BLaER1 treated with 17β-estradiol and CSF1 and Interleukin-3, amounts not matched to agents 10 nM and 100 nM (cell line): ENCODE measurements at regions not wholly inside any gene's neighbourhood (a gene's known extent, or its start where the extent isn't known, plus 50 kb on each side); places are given as distances from the start of the nearest gene placed in this dataset.
A peak's percentile ranks its signal among the peaks of the same experiment; 100 is the strongest.

Experiments
- H3K27ac ChIP-seq, 11 experiments: shearing (Covaris generic); formaldehyde crosslinking; 2 replicates each; pipeline ENCODE4 v1.8.1; 2022
- H3K27me3 ChIP-seq, 11 experiments: shearing (Covaris generic); formaldehyde crosslinking; 2 replicates each; pipeline ENCODE4 v1.8.1; 2022
- H3K36me3 ChIP-seq, 11 experiments: shearing (Covaris generic); formaldehyde crosslinking; 2 replicates each; pipeline ENCODE4 v1.8.1; 2022
- H3K4me1 ChIP-seq, 10 experiments: shearing (Covaris generic); formaldehyde crosslinking; 2 replicates each; pipeline ENCODE4 v1.8.1; 2022
- H3K4me2 ChIP-seq, 11 experiments: shearing (Covaris generic); formaldehyde crosslinking; 2 replicates each; pipeline ENCODE4 v1.8.1; 2022
- H3K4me3 ChIP-seq, 10 experiments: shearing (Covaris generic); formaldehyde crosslinking; 2 replicates each; pipeline ENCODE4 v1.8.1; 2022
- H3K9ac ChIP-seq, 11 experiments: shearing (Covaris generic); formaldehyde crosslinking; 2 replicates each; pipeline ENCODE4 v1.8.1; 2022
- H3K9me3 ChIP-seq, 11 experiments: shearing (Covaris generic); formaldehyde crosslinking; replicated peaks in 1 of 11; 2 replicates each; pipeline ENCODE4 v1.8.1; 2022
- H4K20me1 ChIP-seq, 11 experiments: shearing (Covaris generic); formaldehyde crosslinking; 2 replicates each; pipeline ENCODE4 v1.8.1; 2022
- Cebpa-rat ChIP-seq, 11 experiments: shearing (Covaris generic); IDR thresholded peaks; 2 replicates each; pipeline ENCODE4 v1.8.1; 2022

- H3K27ac ChIP-seq: peak overlapping the region; percentile 47 to 91 (median 70); a peak in 20 of 22 replicates
- H3K4me3 ChIP-seq: peak overlapping the region; percentile 13 to 62 (median 38); a peak in 17 of 20 replicates
- H3K27me3 ChIP-seq: peaks cover 75 to 87% (median 84%) of the 10 kb centered on the region in 11 experiments
- H3K36me3 ChIP-seq: no peaks in the 10 kb centered on the region
- H4K20me1 ChIP-seq: peaks cover 0 to 90% (median 63%) of the 10 kb centered on the region in 11 experiments; a peak in 17 of 22 replicates
- H3K9me3 ChIP-seq: no peaks in the 10 kb centered on the region
- H3K4me1 ChIP-seq: peaks cover 48 to 91% (median 72%) of the 10 kb centered on the region in 10 experiments
- H3K4me2 ChIP-seq: peak overlapping the region; percentile 94 to 99 (median 96)
- H3K9ac ChIP-seq: peak overlapping the region in 9 of 11 experiments; percentile 3 to 82 (median 63); a peak in 16 of 22 replicates
- no peak for TF ChIP-seq Cebpa-rat (IDR thresholded peaks at IDR 0.05)
Measured at GRCh38 chr15:70492240-70493177, 270.8 kb downstream of the UACA start.

GRCh38 chr15:70491641-70492040, 271.7 kb downstream of the UACA start:
- Histone ChIP-seq H3K4me3 (peak overlapping the region in 9 of 10 experiments; percentile 26 to 62 (median 38); a peak in 15 of 20 replicates), H3K4me1 (peaks cover 55 to 98% (median 80%) of the 10 kb centered on the region in 10 experiments), H3K27ac (peak overlapping the region; percentile 27 to 91 (median 70); a peak in 16 of 22 replicates), H4K20me1 (peaks cover 0 to 88% (median 63%) of the 10 kb centered on the region in 11 experiments; a peak in 17 of 22 replicates), H3K36me3 (no peaks in the 10 kb centered on the region), H3K9ac (peak overlapping the region in 9 of 11 experiments; percentile 25 to 82 (median 63); a peak in 15 of 22 replicates), H3K27me3 (peaks cover 66 to 86% (median 81%) of the 10 kb centered on the region in 11 experiments), H3K4me2 (peak overlapping the region; percentile 94 to 99 (median 96)), H3K9me3 (no peaks in the 10 kb centered on the region)
- TF ChIP-seq Cebpa-rat (IDR thresholded peaks at IDR 0.05): no peak

DNA sequence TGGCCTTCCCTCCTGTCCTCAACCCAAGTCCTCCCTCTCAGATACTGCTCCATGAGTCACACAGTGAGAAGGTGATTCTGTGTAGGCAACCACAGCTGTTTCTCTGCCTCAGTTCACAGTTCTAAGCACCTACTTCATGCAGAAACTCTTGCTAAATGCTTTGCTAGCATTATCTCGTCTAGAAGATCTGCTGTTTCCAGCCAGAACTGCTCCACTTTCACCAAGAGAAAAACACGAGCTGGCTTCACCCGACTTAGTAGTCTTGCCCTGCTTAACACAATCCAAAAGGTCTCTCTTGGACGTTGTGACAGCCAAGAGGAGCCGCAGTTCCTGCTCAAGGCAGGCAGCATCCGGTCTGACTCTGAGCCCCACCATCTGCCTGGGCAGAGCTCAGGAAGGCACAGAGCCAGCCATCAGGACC, 272.1 kb downstream of the UACA start:
- H3K9ac ChIP-seq: peak overlapping the region in 8 of 11 experiments; percentile 10 to 82 (median 60); a peak in 9 of 22 replicates
- peak overlapping the region in 9 of 11 experiments; percentile 47 to 91 (median 77); a peak in 14 of 22 replicates for H3K27ac ChIP-seq
- H3K4me1 ChIP-seq: peaks cover 55 to 99% (median 79%) of the 10 kb centered on the region in 10 experiments
- peak overlapping the region in 5 of 10 experiments; percentile 26 to 62 (median 40); a peak in 7 of 20 replicates for H3K4me3 ChIP-seq
- no peaks in the 10 kb centered on the region for H3K9me3 ChIP-seq
- peaks cover 0 to 88% (median 58%) of the 10 kb centered on the region in 11 experiments; a peak in 17 of 22 replicates for H4K20me1 ChIP-seq
- H3K36me3 ChIP-seq: no peaks in the 10 kb centered on the region
- no peak for TF ChIP-seq Cebpa-rat (IDR thresholded peaks at IDR 0.05)
- peaks cover 62 to 84% (median 77%) of the 10 kb centered on the region in 11 experiments for H3K27me3 ChIP-seq
- peak overlapping the region; percentile 94 to 99 (median 96) for H3K4me2 ChIP-seq

GRCh38 chr15:70490838-70491155, 272.6 kb downstream of the UACA start:
- Histone ChIP-seq H3K36me3 (no peaks in the 10 kb centered on the region), H3K27ac (peak overlapping the region in 5 of 11 experiments; percentile 64 to 91 (median 90); a peak in 10 of 22 replicates), H3K4me3 (peak overlapping the region in 1 of 10 experiments; percentile 62; a peak in 1 of 20 replicates), H3K9ac (peak overlapping the region in 4 of 11 experiments; percentile 25 to 82 (median 60); a peak in 5 of 22 replicates), H3K4me2 (peak overlapping the region; percentile 94 to 99 (median 96)), H3K27me3 (peaks cover 58 to 84% (median 74%) of the 10 kb centered on the region in 11 experiments), H3K9me3 (no peaks in the 10 kb centered on the region), H4K20me1 (peaks cover 0 to 88% (median 54%) of the 10 kb centered on the region in 11 experiments; a peak in 16 of 22 replicates), H3K4me1 (peaks cover 55 to 99% (median 79%) of the 10 kb centered on the region in 10 experiments)
- TF ChIP-seq Cebpa-rat (IDR thresholded peaks at IDR 0.05): no peak

GRCh38 chr15:70490148-70490837, 273.1 kb downstream of the UACA start:
- no peak for TF ChIP-seq Cebpa-rat (IDR thresholded peaks at IDR 0.05)
- Histone ChIP-seq H3K4me1 (peaks cover 55 to 99% (median 79%) of the 10 kb centered on the region in 10 experiments), H3K4me3 (0 out of 20 replicates have a peak overlapping the region, but pooled peaks of 1 of the 10 experiments have one; percentile 62), H3K9me3 (no peaks in the 10 kb centered on the region), H3K4me2 (peak overlapping the region; percentile 94 to 99 (median 96)), H3K9ac (peak overlapping the region in 2 of 11 experiments; percentile 78 to 82; a peak in 2 of 22 replicates), H3K27me3 (peaks cover 53 to 84% (median 72%) of the 10 kb centered on the region in 11 experiments), H4K20me1 (peaks cover 0 to 85% (median 49%) of the 10 kb centered on the region in 11 experiments; a peak in 16 of 22 replicates), H3K36me3 (no peaks in the 10 kb centered on the region), H3K27ac (peak overlapping the region in 4 of 11 experiments; percentile 69 to 91 (median 90); a peak in 8 of 22 replicates)

DNA sequence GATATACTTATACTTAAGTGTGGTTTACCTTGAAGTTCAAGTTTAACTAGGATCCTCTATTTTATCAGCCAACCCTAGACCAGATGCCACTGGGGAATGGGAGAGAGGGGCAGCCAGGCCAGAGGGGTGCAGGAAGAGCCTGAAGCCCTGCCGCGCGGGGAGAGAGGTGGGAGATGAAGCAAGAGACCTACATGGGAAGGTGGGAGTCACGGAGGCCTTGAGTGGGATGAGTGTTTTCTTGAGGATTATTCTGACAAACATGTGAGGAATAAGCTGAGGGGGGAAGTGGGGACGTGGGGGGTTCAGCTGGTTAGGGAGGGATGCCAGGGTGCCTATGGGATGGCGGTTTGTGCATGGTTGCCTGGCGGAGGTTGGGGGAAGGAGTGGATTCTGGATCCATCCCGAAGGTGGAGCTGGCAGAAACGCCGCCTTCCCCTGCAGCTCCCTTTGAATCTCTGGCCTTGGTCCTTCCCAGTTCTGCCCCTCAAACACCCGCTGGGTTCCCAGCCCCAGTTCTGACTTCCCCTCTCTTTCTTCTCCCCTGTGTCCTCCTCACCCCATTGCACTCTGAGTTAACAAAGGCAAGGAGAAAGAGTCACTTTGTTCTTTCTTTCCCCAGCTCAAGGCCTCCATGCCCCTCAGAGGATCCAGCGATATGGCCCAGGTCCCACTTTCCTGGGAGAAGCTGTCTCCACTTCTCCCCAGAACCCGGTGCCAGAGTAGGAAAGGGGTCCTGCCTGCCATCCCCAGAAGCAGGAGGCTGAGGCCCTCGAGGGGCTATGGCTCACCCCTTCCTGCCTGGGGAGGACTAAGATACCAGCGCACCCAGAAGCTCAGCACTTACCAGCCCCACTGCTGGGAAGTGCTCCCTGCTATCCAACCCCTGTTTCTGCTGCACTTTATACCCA, 274.2 kb downstream of the UACA start:
- Histone ChIP-seq H3K9me3 (no peaks in the 10 kb centered on the region), H3K4me1 (peaks cover 51 to 99% (median 79%) of the 10 kb centered on the region in 10 experiments), H3K9ac (no peak overlapping the region; a peak in 2 of 22 replicates), H3K36me3 (no peaks in the 10 kb centered on the region), H3K27me3 (peaks cover 50 to 84% (median 71%) of the 10 kb centered on the region in 11 experiments), H3K27ac (peak overlapping the region in 2 of 11 experiments; percentile 8 to 18; a peak in 2 of 22 replicates), H4K20me1 (peaks cover 0 to 74% (median 39%) of the 10 kb centered on the region in 11 experiments; a peak in 16 of 22 replicates), H3K4me2 (peak overlapping the region in 5 of 11 experiments; percentile 7 to 95 (median 32); a peak in 8 of 22 replicates), H3K4me3 (no peak overlapping the region)
- TF ChIP-seq Cebpa-rat (IDR thresholded peaks at IDR 0.05): no peak

- H3K4me2 ChIP-seq: peak overlapping the region in 8 of 11 experiments; percentile 76 to 95 (median 84); a peak in 14 of 22 replicates
- peak overlapping the region in 6 of 11 experiments; percentile 74 to 91 (median 78); a peak in 7 of 22 replicates for H3K27ac ChIP-seq
- no peak overlapping the region for H3K4me3 ChIP-seq
- H4K20me1 ChIP-seq: peaks cover 0 to 63% (median 28%) of the 10 kb centered on the region in 11 experiments; a peak in 15 of 22 replicates
- peaks cover 48 to 99% (median 79%) of the 10 kb centered on the region in 10 experiments for H3K4me1 ChIP-seq
- no peak overlapping the region; a peak in 1 of 22 replicates for H3K9ac ChIP-seq
- TF ChIP-seq Cebpa-rat (IDR thresholded peaks at IDR 0.05): no peak
- H3K36me3 ChIP-seq: no peaks in the 10 kb centered on the region
- H3K27me3 ChIP-seq: peaks cover 42 to 84% (median 71%) of the 10 kb centered on the region in 11 experiments
- no peaks in the 10 kb centered on the region for H3K9me3 ChIP-seq
Measured at GRCh38 chr15:70488002-70488605, 275.3 kb downstream of the UACA start.
